Subcutaneous abdominal adipose tissue (tissue), 5 donors: ENCODE measurements at regions not wholly inside any gene's neighbourhood (a gene's known extent, or its start where the extent isn't known, plus 50 kb on each side); places are given as distances from the start of the nearest gene placed in this dataset.
"Not testable (repeated sequence)": the region's sequence is repeated elsewhere in the genome, so short reads cannot be mapped to it uniquely, and the experiment has no call there.

Experiments used
- H3K27ac ChIP-seq: one replicate; pipeline ENCODE4 v1.7.0; 2013; ENCODE audit warnings: low read depth, mild to moderate bottlenecking, inconsistent platforms, low read length, moderate library complexity
- H3K27me3 ChIP-seq, 5 donors: one replicate each; pipeline ENCODE4 v1.7.0; 2013; ENCODE audit warnings: low read length in 5 of 5, inconsistent platforms in 1 of 5; ENCODE audit not compliant: control insufficient read depth in 5 of 5, insufficient read depth in 4 of 5
- H3K36me3 ChIP-seq, 5 donors: one replicate each; pipeline ENCODE4 v1.7.0; 2013; ENCODE audit warnings: low read length in 5 of 5; ENCODE audit not compliant: control insufficient read depth in 5 of 5, insufficient read depth in 5 of 5
- H3K4me1 ChIP-seq, 5 donors: one replicate each; pipeline ENCODE4 v1.7.0; 2013; ENCODE audit warnings: low read length in 5 of 5, mild to moderate bottlenecking in 3 of 5, moderate library complexity in 1 of 5; ENCODE audit not compliant: control insufficient read depth in 5 of 5, insufficient read depth in 5 of 5
- H3K4me3 ChIP-seq, 5 donors: one replicate each; pipeline ENCODE4 v1.7.0; 2013; ENCODE audit warnings: low read length in 5 of 5, low read depth in 1 of 5
- H3K9ac ChIP-seq, 5 donors: one replicate each; pipeline ENCODE4 v1.7.0; 2013; ENCODE audit warnings: low read length in 5 of 5, mild to moderate bottlenecking in 4 of 5, moderate library complexity in 3 of 5
- H3K9me3 ChIP-seq, 5 donors: one replicate each; pipeline ENCODE4 v1.7.0; 2013; ENCODE audit warnings: low read length in 5 of 5; ENCODE audit not compliant: control insufficient read depth in 5 of 5
- donor health status: healthy.
- donor health status: healthy.
- donor health status: healthy.
- donor health status: healthy.
- donor health status: healthy.

GRCh38 chr14:37784203-37784826 is 188.9 kb downstream of the TTC6 start:
- H3K4me3 ChIP-seq, H3K9ac ChIP-seq, H3K9me3 ChIP-seq, H3K27ac ChIP-seq, H3K36me3 ChIP-seq, H3K27me3 ChIP-seq, H3K4me1 ChIP-seq: not testable (repeated sequence)

- not testable (repeated sequence) for H3K9me3 ChIP-seq, H3K4me1 ChIP-seq, H3K27me3 ChIP-seq, H3K4me3 ChIP-seq, H3K27ac ChIP-seq, H3K9ac ChIP-seq, H3K36me3 ChIP-seq
Observed at GRCh38 chr14:37784827-37785223, 189.4 kb downstream of the TTC6 start.

- H3K4me1 ChIP-seq, H3K27ac ChIP-seq, H3K9me3 ChIP-seq, H3K4me3 ChIP-seq, H3K27me3 ChIP-seq, H3K36me3 ChIP-seq, H3K9ac ChIP-seq: not testable (repeated sequence)
Observed at GRCh38 chr14:37785298-37785697, 189.9 kb downstream of the TTC6 start.

GRCh38 chr14:37786114-37786625 is 190.7 kb downstream of the TTC6 start:
- H3K9ac ChIP-seq, H3K9me3 ChIP-seq, H3K27ac ChIP-seq, H3K4me3 ChIP-seq, H3K4me1 ChIP-seq, H3K27me3 ChIP-seq, H3K36me3 ChIP-seq: not testable (repeated sequence)

GRCh38 chr14:37787879-37788494 is 192.6 kb downstream of the TTC6 start:
- H3K4me1 ChIP-seq: no peaks in the 10 kb centered on the region
- H3K27ac ChIP-seq: no peak overlapping the region
- no peaks in the 10 kb centered on the region for H3K36me3 ChIP-seq
- no peak overlapping the region for H3K4me3 ChIP-seq
- H3K9me3 ChIP-seq: no peaks in the 10 kb centered on the region
- no peak overlapping the region for H3K9ac ChIP-seq
- H3K27me3 ChIP-seq: no peaks in the 10 kb centered on the region

GRCh38 chr14:37791384-37792036 is 196.1 kb downstream of the TTC6 start:
- H3K4me1 ChIP-seq: no peaks in the 10 kb centered on the region
- no peaks in the 10 kb centered on the region for H3K27me3 ChIP-seq
- no peak overlapping the region for H3K27ac ChIP-seq
- H3K4me3 ChIP-seq: no peak overlapping the region
- H3K9ac ChIP-seq: no peak overlapping the region
- no peaks in the 10 kb centered on the region for H3K9me3 ChIP-seq
- no peaks in the 10 kb centered on the region for H3K36me3 ChIP-seq

GRCh38 chr14:37792124-37792523 is 196.7 kb downstream of the TTC6 start:
- H3K9ac ChIP-seq: no peak overlapping the region
- no peak overlapping the region for H3K4me3 ChIP-seq
- H3K36me3 ChIP-seq: no peaks in the 10 kb centered on the region
- no peaks in the 10 kb centered on the region for H3K27me3 ChIP-seq
- H3K4me1 ChIP-seq: no peaks in the 10 kb centered on the region
- no peaks in the 10 kb centered on the region for H3K9me3 ChIP-seq
- H3K27ac ChIP-seq: no peak overlapping the region

GRCh38 chr14:37796703-37797416 is 201.4 kb downstream of the TTC6 start:
- Histone ChIP-seq H3K27me3 (no peaks in the 10 kb centered on the region), H3K9me3 (no peaks in the 10 kb centered on the region), H3K27ac (no peak overlapping the region), H3K9ac (no peak overlapping the region), H3K4me1 (no peaks in the 10 kb centered on the region), H3K4me3 (no peak overlapping the region), H3K36me3 (no peaks in the 10 kb centered on the region)

GRCh38 chr14:37797675-37798074 is 202.2 kb downstream of the TTC6 start:
- Histone ChIP-seq H3K4me3 (no peak overlapping the region), H3K36me3 (no peaks in the 10 kb centered on the region), H3K4me1 (no peaks in the 10 kb centered on the region), H3K9ac (no peak overlapping the region), H3K27me3 (no peaks in the 10 kb centered on the region), H3K27ac (no peak overlapping the region), H3K9me3 (no peaks in the 10 kb centered on the region)

GRCh38 chr14:37807722-37808121 is 212.3 kb downstream of the TTC6 start:
- no peaks in the 10 kb centered on the region for H3K4me1 ChIP-seq
- H3K27ac ChIP-seq: no peak overlapping the region
- H3K9me3 ChIP-seq: no peaks in the 10 kb centered on the region
- no peak overlapping the region for H3K4me3 ChIP-seq
- no peaks in the 10 kb centered on the region for H3K36me3 ChIP-seq
- no peaks in the 10 kb centered on the region for H3K27me3 ChIP-seq
- no peak overlapping the region for H3K9ac ChIP-seq
